HepG2 (cell line): ENCODE measurements at regions not wholly inside any gene's neighbourhood (a gene's known extent, or its start where the extent isn't known, plus 50 kb on each side); places are given as distances from the start of the nearest gene placed in this dataset.

Source experiments
- ATAC-seq: fragments of 200-7000 bp; cut with Tn5 transposase; 3 replicates; pipeline ENCODE4 v1.9.1; 2020; ENCODE audit warnings: mild to moderate bottlenecking, moderate library complexity
- BruUV-seq: library from RNA; stranded (reverse); fragments of 400-500 nt; replicated peaks from 2 replicates; lab custom pipeline; 2021; lab: Mats Ljungman, UMichigan
- CTCF ChIA-PET: fragments of 300-600 bp; formaldehyde crosslinking; extraction: SDS; loops from one replicate; lab custom pipeline; 2021; ENCODE audit warnings: low total read pairs, inconsistent platforms, low intra/inter-chr PET ratio; lab: Yijun Ruan, JAX
- POLR2A ChIA-PET: fragments of 350-600 bp; sonication (Branson Sonifier 250); formaldehyde crosslinking; loops from one replicate; lab custom pipeline; 2020; ENCODE audit warnings: antibody characterized with exemption, inconsistent platforms; lab: Yijun Ruan, JAX
- DNase-seq: peaks from one replicate; pipeline ENCODE4 v3.0.0-alpha.2; 2015; ENCODE audit warnings: low spot score
- FAIRE-seq: peaks from 3 replicates; lab custom pipeline; 2011; peaks lifted over from hg19 to GRCh38; lab: Jason Lieb, UNC
- H2AFZ ChIP-seq: one replicate; pipeline ENCODE4 v1.6.1; 2011; ENCODE audit warnings: low read length, inconsistent platforms
- H3K27ac ChIP-seq: fragments of 300-600 bp; 3 replicates; pipeline ENCODE4 v1.8.0; 2011; ENCODE audit warnings: mixed run types, mild to moderate bottlenecking, mixed read lengths, low read length, inconsistent platforms; ENCODE audit not compliant: insufficient read depth; ENCODE audit errors: extremely low read length
- H3K27me3 ChIP-seq, 2 experiments: fragments of 200-600 bp in 1 of 2; 2 replicates in 1 of 2; 3 replicates in 1 of 2; pipeline versions ENCODE4 v1.6.0 to v1.8.0; 2011; ENCODE audit warnings: low read length in 2 of 2, mild to moderate bottlenecking in 2 of 2, moderate library complexity in 2 of 2, inconsistent platforms in 1 of 2; ENCODE audit not compliant: insufficient read depth in 2 of 2, control insufficient read depth in 1 of 2
- H3K36me3 ChIP-seq, 2 experiments: fragments of 200-600 bp in 1 of 2; replicated peaks in 1 of 2; 2 replicates in 1 of 2; 3 replicates in 1 of 2; pipeline versions ENCODE4 v1.5.1 to v1.8.0; 2011; ENCODE audit warnings: low read length in 2 of 2, inconsistent platforms in 1 of 2; ENCODE audit not compliant: insufficient read depth in 2 of 2, control insufficient read depth in 1 of 2
- H3K4me1 ChIP-seq: 2 replicates; pipeline ENCODE4 v1.5.1; 2012; ENCODE audit warnings: low read length, inconsistent platforms; ENCODE audit not compliant: insufficient read depth
- H3K4me2 ChIP-seq: 2 replicates; pipeline ENCODE4 v1.6.0; 2011; ENCODE audit warnings: low read depth, low read length, inconsistent platforms
- H3K4me3 ChIP-seq, 3 experiments: fragments of 200-600 bp in 1 of 3; sonication (generic), shearing (Covaris generic) in 1 of 3; replicated peaks in 1 of 3; 2 replicates each; pipeline ENCODE4 v1.5.1; 2011 to 2016; ENCODE audit warnings: low read length in 3 of 3, inconsistent platforms in 2 of 3, low read depth in 2 of 3, mild to moderate bottlenecking in 2 of 3, control low read depth in 1 of 3, mixed read lengths in 1 of 3; ENCODE audit not compliant: insufficient read depth in 1 of 3
- H3K79me2 ChIP-seq: one replicate; pipeline ENCODE4 v1.6.1; 2011; ENCODE audit warnings: low read length, inconsistent platforms; ENCODE audit not compliant: insufficient read depth
- H3K9ac ChIP-seq: 2 replicates; pipeline ENCODE4 v1.6.0; 2011; ENCODE audit warnings: mild to moderate bottlenecking, low read depth, low read length, inconsistent platforms; ENCODE audit not compliant: insufficient read depth
- H3K9me3 ChIP-seq: 2 replicates; pipeline ENCODE4 v1.5.1; 2012; ENCODE audit warnings: mild to moderate bottlenecking, low read length
- H4K20me1 ChIP-seq: 2 replicates; pipeline ENCODE4 v1.6.0; 2011; ENCODE audit warnings: inconsistent platforms, mild to moderate bottlenecking, low read length, moderate library complexity; ENCODE audit not compliant: insufficient read depth
- DMAP1 ChIP-seq: IDR thresholded peaks from 2 replicates; pipeline ENCODE4 v1.6.1; 2016
- GRHL1 ChIP-seq: sonication (generic); formaldehyde crosslinking; conservative IDR thresholded peaks from 2 replicates; pipeline ENCODE4 v1.8.0; 2022; ENCODE audit warnings: missing genetic modification reagents
- HCFC1 ChIP-seq: fragments of 150-350 bp; IDR thresholded peaks from 2 replicates; pipeline ENCODE4 v1.6.1; 2014; ENCODE audit warnings: low read depth, low read length
- TAF15 ChIP-seq: fragments of 200-400 bp; formaldehyde crosslinking; IDR thresholded peaks from one replicate; pipeline ENCODE4 v1.6.1; 2018; ENCODE audit warnings: mild to moderate bottlenecking, low read depth, low read length; ENCODE audit not compliant: poor library complexity, severe bottlenecking
- ZBTB42 ChIP-seq: sonication (generic); formaldehyde crosslinking; IDR thresholded peaks from 2 replicates; pipeline ENCODE4 v1.5.0; 2020; ENCODE audit warnings: mild to moderate bottlenecking, missing genetic modification reagents
- ZSCAN31 ChIP-seq: sonication (generic); formaldehyde crosslinking; IDR thresholded peaks from 2 replicates; pipeline ENCODE4 v1.5.0; 2020; ENCODE audit warnings: low read depth, mild to moderate bottlenecking, missing genetic modification reagents
- WGBS: methylation state at CpG from one replicate; pipeline ENCODE4 v1.1.6; 2017; ENCODE audit warnings: low lambda C conversion rate; 5-methylcytosine and 5-hydroxymethylcytosine counted together
- in situ Hi-C: cut with HindIII; loops from 2 replicates; pipeline ENCODE4 v1.10.0; 2017; ENCODE audit warnings: low pct_unique_long_range_greater_than_20kb; ENCODE audit not compliant: extremely low pct_ligation_motif_present
- intact Hi-C: fragments of 100-400 bp; cut with micrococcal nuclease; formaldehyde crosslinking; loops from one replicate; pipeline ENCODE4 v1.10.0; 2022; ENCODE audit not compliant: unreplicated experiment
- TF ChIP-seq, protein P1 (sequence below): sonication (generic); formaldehyde crosslinking; IDR thresholded peaks from 2 replicates; pipeline ENCODE4 v1.4.0; 2020; ENCODE audit warnings: missing genetic modification reagents
- TF ChIP-seq, protein P2 (sequence below): sonication (generic); formaldehyde crosslinking; IDR thresholded peaks from 2 replicates; pipeline ENCODE4 v1.5.1; 2020; ENCODE audit warnings: mild to moderate bottlenecking, missing genetic modification reagents, borderline replicate concordance
- TF ChIP-seq, protein P3 (sequence below): sonication (generic); formaldehyde crosslinking; conservative IDR thresholded peaks from 2 replicates; pipeline ENCODE4 v1.8.1; 2023; ENCODE audit warnings: missing genetic modification reagents

DNA sequence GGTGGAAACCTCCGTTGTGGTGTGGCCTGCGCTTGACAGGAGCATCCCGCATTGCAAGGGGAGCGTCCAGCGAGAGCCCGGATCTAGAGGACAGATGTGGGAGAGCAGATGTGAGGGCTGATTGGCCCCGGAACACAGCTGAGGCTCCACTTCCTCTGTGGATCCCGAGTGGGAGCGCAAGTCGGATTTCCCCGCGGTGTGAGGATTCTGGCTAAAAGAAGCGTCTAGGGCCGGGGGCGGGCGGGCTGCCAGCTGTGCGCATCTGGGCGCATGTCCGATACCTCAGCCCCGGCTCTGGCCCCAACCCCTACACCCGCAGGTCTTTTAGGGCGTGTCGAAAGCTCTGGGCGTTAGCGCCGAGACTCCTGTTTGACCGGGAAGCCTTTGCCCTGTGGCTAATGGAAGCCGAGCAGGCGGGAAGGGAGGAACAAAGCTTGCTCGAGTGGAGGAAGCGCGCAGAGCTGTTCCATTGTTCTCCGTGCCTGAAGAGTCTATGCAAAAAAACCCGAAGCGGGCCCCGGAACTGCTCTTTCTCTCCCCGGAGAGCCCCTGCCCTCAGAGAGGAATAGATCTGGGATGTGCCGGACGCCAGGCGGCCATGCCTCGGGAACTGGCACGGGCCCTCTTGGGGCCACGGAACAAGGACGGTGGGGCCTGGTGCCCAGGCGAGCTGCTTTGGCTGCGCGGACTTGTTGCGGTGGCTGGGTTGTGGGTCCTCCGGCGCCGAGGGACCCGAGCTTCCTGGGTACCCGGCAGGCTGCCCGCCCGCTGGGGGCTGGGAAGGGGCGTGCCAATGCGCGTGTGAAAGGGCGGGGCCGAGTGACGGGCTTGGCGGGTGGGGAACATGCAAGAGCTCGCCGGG is 111.1 kb downstream of the NAV1 start:
- ChIA-PET POLR2A (no interaction called here), CTCF (no interaction called here)
- no peak for DNase-seq
- no peaks in the 10 kb centered on the region for H3K9me3 ChIP-seq
- BruUV-seq: no TSS peak
- peaks cover 9 to 57% of the 10 kb centered on the region in 2 experiments; a peak in 4 of 5 replicates for H3K27me3 ChIP-seq
- no peak for FAIRE-seq
- no peak for TF ChIP-seq GRHL1 (CRISPR knock-in tag)
- TF ChIP-seq DMAP1: no peak
- no peak for TF ChIP-seq HCFC1
- no peak for TF ChIP-seq TAF15
- TF ChIP-seq ZBTB42 (CRISPR knock-in tag): no peak
- H3K4me2 ChIP-seq: no peak overlapping the region
- H3K4me1 ChIP-seq: no peaks in the 10 kb centered on the region
- in situ Hi-C loops (no loop called here), intact Hi-C loops (no loop called here)
- no peak overlapping the region for H3K9ac ChIP-seq
- no peak overlapping the region for H2AFZ ChIP-seq
- H3K27ac ChIP-seq: no peak overlapping the region
- no peak for ATAC-seq
- H3K4me3 ChIP-seq: no peak overlapping the region
- H3K36me3 ChIP-seq: no peaks in the 10 kb centered on the region
- H3K79me2 ChIP-seq: no peaks in the 10 kb centered on the region
- H4K20me1 ChIP-seq: 0 out of 2 replicates have a peak, but pooled peaks cover 2% of the 10 kb centered on the region
- WGBS: 34% methylated on average over 24 of the region's 64 CpGs

GRCh38 chr1:201650623-201650933 is 111.7 kb downstream of the NAV1 start:
- H3K9ac ChIP-seq: no peak overlapping the region
- POLR2A ChIA-PET: no interaction called here
- no peak for ATAC-seq
- no peaks in the 10 kb centered on the region for H3K79me2 ChIP-seq
- FAIRE-seq: no peak
- H3K4me2 ChIP-seq: no peak overlapping the region
- no peaks in the 10 kb centered on the region for H3K36me3 ChIP-seq
- H2AFZ ChIP-seq: no peak overlapping the region
- DNase-seq: no peak
- CTCF ChIA-PET: no interaction called here
- no peak overlapping the region for H3K4me3 ChIP-seq
- H4K20me1 ChIP-seq: 0 out of 2 replicates have a peak, but pooled peaks cover 2% of the 10 kb centered on the region
- no TSS peak for BruUV-seq
- peaks cover 9 to 60% of the 10 kb centered on the region in 2 experiments; a peak in 4 of 5 replicates for H3K27me3 ChIP-seq
- no peak overlapping the region for H3K27ac ChIP-seq
- 13% methylated on average over 6 of the region's 11 CpGs for WGBS
- in situ Hi-C loops (no loop called here), intact Hi-C loops (no loop called here)
- H3K4me1 ChIP-seq: no peaks in the 10 kb centered on the region
- H3K9me3 ChIP-seq: no peaks in the 10 kb centered on the region
- TF ChIP-seq, protein P1, sequence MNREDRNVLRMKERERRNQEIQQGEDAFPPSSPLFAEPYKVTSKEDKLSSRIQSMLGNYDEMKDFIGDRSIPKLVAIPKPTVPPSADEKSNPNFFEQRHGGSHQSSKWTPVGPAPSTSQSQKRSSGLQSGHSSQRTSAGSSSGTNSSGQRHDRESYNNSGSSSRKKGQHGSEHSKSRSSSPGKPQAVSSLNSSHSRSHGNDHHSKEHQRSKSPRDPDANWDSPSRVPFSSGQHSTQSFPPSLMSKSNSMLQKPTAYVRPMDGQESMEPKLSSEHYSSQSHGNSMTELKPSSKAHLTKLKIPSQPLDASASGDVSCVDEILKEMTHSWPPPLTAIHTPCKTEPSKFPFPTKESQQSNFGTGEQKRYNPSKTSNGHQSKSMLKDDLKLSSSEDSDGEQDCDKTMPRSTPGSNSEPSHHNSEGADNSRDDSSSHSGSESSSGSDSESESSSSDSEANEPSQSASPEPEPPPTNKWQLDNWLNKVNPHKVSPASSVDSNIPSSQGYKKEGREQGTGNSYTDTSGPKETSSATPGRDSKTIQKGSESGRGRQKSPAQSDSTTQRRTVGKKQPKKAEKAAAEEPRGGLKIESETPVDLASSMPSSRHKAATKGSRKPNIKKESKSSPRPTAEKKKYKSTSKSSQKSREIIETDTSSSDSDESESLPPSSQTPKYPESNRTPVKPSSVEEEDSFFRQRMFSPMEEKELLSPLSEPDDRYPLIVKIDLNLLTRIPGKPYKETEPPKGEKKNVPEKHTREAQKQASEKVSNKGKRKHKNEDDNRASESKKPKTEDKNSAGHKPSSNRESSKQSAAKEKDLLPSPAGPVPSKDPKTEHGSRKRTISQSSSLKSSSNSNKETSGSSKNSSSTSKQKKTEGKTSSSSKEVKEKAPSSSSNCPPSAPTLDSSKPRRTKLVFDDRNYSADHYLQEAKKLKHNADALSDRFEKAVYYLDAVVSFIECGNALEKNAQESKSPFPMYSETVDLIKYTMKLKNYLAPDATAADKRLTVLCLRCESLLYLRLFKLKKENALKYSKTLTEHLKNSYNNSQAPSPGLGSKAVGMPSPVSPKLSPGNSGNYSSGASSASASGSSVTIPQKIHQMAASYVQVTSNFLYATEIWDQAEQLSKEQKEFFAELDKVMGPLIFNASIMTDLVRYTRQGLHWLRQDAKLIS (CRISPR knock-in tag): no peak
- TF ChIP-seq, protein P2, sequence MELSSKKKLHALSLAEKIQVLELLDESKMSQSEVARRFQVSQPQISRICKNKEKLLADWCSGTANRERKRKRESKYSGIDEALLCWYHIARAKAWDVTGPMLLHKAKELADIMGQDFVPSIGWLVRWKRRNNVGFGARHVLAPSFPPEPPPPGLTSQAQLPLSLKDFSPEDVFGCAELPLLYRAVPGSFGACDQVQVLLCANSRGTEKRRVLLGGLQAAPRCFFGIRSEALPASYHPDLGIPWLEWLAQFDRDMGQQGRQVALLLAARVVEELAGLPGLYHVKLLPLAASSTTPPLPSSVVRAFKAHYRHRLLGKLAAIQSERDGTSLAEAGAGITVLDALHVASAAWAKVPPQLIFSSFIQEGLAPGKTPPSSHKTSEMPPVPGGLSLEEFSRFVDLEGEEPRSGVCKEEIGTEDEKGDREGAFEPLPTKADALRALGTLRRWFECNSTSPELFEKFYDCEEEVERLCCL (CRISPR knock-in tag): no peak
- TF ChIP-seq, protein P3, sequence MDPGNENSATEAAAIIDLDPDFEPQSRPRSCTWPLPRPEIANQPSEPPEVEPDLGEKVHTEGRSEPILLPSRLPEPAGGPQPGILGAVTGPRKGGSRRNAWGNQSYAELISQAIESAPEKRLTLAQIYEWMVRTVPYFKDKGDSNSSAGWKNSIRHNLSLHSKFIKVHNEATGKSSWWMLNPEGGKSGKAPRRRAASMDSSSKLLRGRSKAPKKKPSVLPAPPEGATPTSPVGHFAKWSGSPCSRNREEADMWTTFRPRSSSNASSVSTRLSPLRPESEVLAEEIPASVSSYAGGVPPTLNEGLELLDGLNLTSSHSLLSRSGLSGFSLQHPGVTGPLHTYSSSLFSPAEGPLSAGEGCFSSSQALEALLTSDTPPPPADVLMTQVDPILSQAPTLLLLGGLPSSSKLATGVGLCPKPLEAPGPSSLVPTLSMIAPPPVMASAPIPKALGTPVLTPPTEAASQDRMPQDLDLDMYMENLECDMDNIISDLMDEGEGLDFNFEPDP (CRISPR knock-in tag): no peak
- TF ChIP-seq ZSCAN31 (CRISPR knock-in tag): no peak
